IPS-20b (cell line): ENCODE measurements at regions not wholly inside any gene's neighbourhood (a gene's known extent, or its start where the extent isn't known, plus 50 kb on each side); places are given as distances from the start of the nearest gene placed in this dataset.
"Not testable (repeated sequence)": the region's sequence is repeated elsewhere in the genome, so short reads cannot be mapped to it uniquely, and the experiment has no call there.

Source experiments
- H3K27ac ChIP-seq: one replicate; pipeline ENCODE4 v1.5.1; 2013; ENCODE audit warnings: low read length
- H3K27me3 ChIP-seq: 2 replicates; pipeline ENCODE4 v1.6.1; 2013; ENCODE audit warnings: mild to moderate bottlenecking, low read length, inconsistent platforms; ENCODE audit not compliant: insufficient read depth
- H3K36me3 ChIP-seq: 2 replicates; pipeline ENCODE4 v1.6.1; 2013; ENCODE audit warnings: low read depth, mild to moderate bottlenecking, inconsistent platforms, low read length, moderate library complexity; ENCODE audit not compliant: insufficient read depth
- H3K4me1 ChIP-seq: 2 replicates; pipeline ENCODE4 v1.6.1; 2013; ENCODE audit warnings: mild to moderate bottlenecking, control low read depth, inconsistent platforms, low read length, moderate library complexity; ENCODE audit not compliant: insufficient read depth
- H3K4me3 ChIP-seq: 2 replicates; pipeline ENCODE4 v1.5.1; 2013; ENCODE audit warnings: mild to moderate bottlenecking, low read length, inconsistent platforms
- H3K9ac ChIP-seq: 2 replicates; pipeline ENCODE4 v1.6.1; 2013; ENCODE audit warnings: low read depth, mild to moderate bottlenecking, inconsistent platforms, low read length, moderate library complexity
- H3K9me3 ChIP-seq: 2 replicates; pipeline ENCODE4 v1.6.1; 2013; ENCODE audit warnings: mild to moderate bottlenecking, low read depth, low read length, inconsistent platforms; ENCODE audit not compliant: insufficient read depth

GRCh38 chr15:20288800-20289537, 252.6 kb downstream of the GOLGA6L6 start:
- H3K9ac ChIP-seq, H3K4me3 ChIP-seq, H3K27ac ChIP-seq, H3K36me3 ChIP-seq, H3K4me1 ChIP-seq, H3K27me3 ChIP-seq: not testable (repeated sequence)
- peaks cover 87% of the 10 kb centered on the region for H3K9me3 ChIP-seq

- H3K9ac ChIP-seq, H3K36me3 ChIP-seq, H3K27ac ChIP-seq, H3K4me3 ChIP-seq, H3K4me1 ChIP-seq, H3K27me3 ChIP-seq: not testable (repeated sequence)
- H3K9me3 ChIP-seq: peaks cover 84% of the 10 kb centered on the region
These were observed 255.0 kb downstream of the GOLGA6L6 start for GRCh38 chr15:20286559-20286958.

DNA sequence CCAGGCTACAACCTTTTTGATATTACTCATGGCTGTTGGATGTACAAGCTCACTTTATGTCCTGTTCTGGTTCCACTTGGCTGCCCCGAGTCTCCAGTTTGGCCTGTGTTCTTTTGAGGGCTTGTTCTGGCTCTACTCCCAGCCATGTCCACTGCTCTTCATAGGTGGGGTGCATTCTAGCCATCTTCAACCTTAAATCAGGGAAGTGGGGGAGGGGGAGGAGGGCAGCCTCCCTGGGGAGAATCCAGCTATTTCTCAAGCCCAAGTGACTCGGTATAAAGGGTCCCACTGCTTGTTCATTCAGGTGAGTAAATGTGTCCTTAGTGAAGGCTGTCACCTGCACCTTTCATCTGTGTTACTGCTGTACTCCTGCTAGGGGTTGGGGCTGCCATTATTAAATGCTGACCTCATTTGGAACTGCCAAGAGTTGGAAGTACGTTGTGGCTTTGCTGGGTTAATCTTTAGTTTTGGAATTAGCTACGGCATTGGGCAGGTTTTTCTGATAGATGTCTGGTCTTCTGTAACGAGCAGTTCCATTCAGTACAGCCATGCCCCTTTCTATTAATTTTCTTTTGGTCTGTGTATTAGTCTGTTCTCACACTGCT, 255.8 kb downstream of the GOLGA6L6 start:
- H3K9ac ChIP-seq, H3K4me3 ChIP-seq, H3K4me1 ChIP-seq, H3K27ac ChIP-seq, H3K27me3 ChIP-seq, H3K36me3 ChIP-seq: not testable (repeated sequence)
- H3K9me3 ChIP-seq: peaks cover 84% of the 10 kb centered on the region

DNA sequence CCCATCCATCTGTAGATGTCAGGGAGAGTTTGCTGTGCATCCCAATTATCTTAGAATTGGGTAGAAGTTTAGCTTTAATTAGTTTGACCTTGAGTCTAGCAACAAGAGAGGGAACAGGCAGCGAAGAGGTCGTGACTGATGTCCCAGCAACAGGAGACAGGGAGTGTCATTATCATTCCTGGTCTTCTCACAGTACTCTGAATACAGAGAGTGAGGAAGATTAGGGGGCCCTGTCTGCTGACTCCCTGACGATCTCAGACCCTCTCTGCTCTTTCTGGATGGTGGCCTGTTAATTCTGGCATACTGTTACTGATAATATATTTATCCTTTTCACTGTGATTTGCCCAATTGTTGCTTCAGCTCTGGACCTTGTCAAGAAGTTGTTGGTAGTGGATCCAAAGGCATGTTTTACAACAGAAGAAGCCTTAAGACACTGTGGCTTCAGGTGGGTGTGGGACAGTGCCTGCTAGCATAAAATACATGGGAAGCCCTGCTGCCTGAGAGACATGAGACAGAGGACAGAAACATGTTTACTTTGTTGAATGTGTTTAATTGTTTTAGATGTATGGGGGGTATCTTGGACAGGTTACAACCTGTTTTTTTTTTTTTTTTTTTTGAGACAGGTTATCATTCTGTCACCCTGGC, 256.6 kb downstream of the GOLGA6L6 start:
- H3K9ac ChIP-seq, H3K36me3 ChIP-seq: not testable (repeated sequence)
- H3K9me3 ChIP-seq: peaks cover 85% of the 10 kb centered on the region

DNA sequence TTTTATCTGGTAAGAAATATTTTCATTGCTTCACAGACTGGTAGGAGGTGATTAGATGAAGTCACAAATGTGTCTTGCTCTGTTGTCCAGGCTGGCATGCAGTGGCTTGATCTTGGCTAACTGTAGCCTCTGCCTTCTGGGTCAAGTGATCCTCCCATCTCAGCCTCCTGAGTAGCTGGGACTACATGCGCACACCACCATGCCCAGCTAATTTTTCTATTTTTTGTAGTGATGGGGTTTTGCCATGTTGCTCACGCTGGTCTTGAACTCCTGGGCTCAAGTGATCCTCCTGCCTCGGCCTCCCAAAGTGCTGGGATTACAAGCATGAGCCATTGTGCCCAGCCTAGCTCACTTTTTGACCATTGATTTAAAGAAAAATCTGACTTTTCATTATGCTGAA, 257.9 kb downstream of the GOLGA6L6 start:
- H3K9me3 ChIP-seq: peaks cover 86% of the 10 kb centered on the region
- not testable (repeated sequence) for H3K4me1 ChIP-seq, H3K4me3 ChIP-seq, H3K27me3 ChIP-seq, H3K9ac ChIP-seq, H3K36me3 ChIP-seq, H3K27ac ChIP-seq

More for the DNA sequence above, 256.6 kb downstream of the GOLGA6L6 start:
- H3K4me1 ChIP-seq, H3K27me3 ChIP-seq, H3K27ac ChIP-seq, H3K4me3 ChIP-seq: not testable (repeated sequence)

DNA sequence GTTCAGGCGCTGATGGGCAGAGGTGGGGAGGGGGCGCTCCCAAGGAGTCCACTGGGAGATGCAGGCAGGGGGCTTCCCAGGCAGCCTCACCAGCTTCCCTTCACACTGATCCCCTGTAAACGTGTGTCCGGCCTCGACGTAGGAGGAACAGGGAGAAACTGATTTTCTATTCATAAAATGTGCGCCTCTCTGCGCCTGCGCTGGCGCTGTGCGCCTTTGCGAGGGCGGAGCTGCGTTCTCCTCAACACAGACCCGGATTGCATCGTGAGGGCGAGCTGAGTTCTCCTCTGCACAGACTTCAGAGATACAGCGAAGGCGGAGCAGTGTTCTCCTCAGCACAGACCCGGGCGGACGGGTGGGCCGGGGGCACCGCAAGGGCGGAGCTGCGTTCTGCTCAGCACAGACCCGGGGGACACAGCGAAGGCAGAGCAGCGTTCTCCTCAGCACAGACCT, 259.1 kb downstream of the GOLGA6L6 start:
- peaks cover 83% of the 10 kb centered on the region for H3K9me3 ChIP-seq
- not testable (repeated sequence) for H3K36me3 ChIP-seq, H3K4me1 ChIP-seq, H3K27me3 ChIP-seq, H3K9ac ChIP-seq, H3K4me3 ChIP-seq, H3K27ac ChIP-seq

DNA sequence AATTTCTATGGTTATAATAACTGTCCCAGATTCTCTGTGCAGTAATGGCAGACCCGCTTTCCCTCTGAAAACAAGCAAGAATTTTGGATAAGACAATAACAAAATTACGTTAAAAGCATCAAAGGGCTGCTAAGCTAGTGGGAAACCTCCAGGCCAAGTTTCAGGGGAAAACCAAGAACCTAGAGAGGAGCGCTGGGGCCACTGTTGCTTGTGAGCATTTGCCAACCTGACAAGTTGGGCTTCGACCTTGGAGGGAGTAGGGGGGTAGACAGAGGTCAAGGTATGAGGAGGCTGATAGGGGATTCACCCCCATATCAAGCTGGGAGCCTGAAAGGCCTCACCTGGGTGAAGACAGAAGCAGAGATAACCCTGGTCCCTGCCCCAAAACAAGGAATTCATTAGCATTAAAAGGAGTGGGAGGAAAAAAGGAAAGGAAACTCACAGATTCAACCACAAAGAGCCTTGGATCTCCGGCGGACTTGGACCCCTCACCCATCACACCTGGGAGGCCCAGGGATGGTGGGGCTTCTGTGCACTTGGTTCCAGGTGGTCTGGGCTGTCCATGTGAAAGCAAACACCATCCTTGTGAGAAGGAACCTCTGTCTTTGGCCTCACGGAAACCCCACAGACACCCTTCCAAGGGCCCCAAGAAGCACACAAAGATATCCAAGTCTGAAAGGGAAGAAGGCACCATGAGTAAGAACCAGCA, 259.9 kb downstream of the GOLGA6L6 start:
- H3K36me3 ChIP-seq, H3K9ac ChIP-seq, H3K27me3 ChIP-seq, H3K4me3 ChIP-seq, H3K27ac ChIP-seq, H3K4me1 ChIP-seq: not testable (repeated sequence)
- H3K9me3 ChIP-seq: peaks cover 84% of the 10 kb centered on the region

- Histone ChIP-seq H3K36me3 (no peaks in the 10 kb centered on the region), H3K27me3 (no peaks in the 10 kb centered on the region), H3K4me3 (no peak overlapping the region), H3K4me1 (no peaks in the 10 kb centered on the region), H3K9me3 (peaks cover 83% of the 10 kb centered on the region), H3K9ac (no peak overlapping the region), H3K27ac (no peak overlapping the region)
These were observed 260.6 kb downstream of the GOLGA6L6 start for GRCh38 chr15:20280933-20281463.

DNA sequence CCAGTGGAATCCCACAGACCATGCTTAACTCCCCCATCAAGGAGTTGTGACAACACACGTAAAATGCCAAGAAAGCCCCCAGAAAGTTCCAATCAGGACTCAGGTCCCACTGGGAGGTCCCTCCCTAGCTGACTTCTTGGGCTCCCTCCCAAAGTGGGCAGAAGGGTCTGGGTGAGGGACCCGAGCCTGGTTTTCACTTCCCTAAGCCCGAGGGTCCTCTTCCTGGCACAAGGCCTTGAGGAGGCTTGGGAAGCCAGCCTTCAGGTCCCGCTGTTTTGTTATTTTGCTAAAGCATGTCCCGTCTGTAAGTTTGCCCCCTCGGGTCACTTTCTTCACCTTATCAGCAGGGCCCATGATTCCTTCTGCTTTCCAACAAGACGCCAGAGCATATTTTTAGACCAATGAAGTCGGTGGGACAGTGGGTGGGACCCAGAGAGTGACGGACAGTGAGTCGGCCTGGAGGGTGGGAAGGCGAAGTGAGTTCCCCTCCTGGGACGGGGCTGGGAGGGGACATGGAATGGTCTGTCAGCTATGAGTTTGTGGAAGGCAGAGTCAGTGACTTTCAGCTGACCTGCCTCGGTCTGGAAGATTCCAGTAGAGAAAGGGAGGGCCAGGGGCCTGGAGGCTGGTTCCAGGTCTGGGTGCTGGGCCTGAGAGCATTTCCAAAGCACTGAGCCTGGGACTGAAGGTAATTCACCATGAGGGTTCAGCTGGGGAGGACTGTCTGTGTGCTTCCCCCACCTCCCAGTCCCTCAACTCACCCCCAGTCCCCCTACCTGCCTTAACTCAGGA, 261.3 kb downstream of the GOLGA6L6 start:
- H3K27me3 ChIP-seq, H3K27ac ChIP-seq: not testable (repeated sequence)
- peaks cover 84% of the 10 kb centered on the region for H3K9me3 ChIP-seq

GRCh38 chr15:20279056-20279455, 262.5 kb downstream of the GOLGA6L6 start:
- peaks cover 83% of the 10 kb centered on the region for H3K9me3 ChIP-seq
- not testable (repeated sequence) for H3K4me3 ChIP-seq, H3K9ac ChIP-seq, H3K27ac ChIP-seq, H3K4me1 ChIP-seq, H3K27me3 ChIP-seq, H3K36me3 ChIP-seq

More for the DNA sequence above, 261.3 kb downstream of the GOLGA6L6 start:
- H3K36me3 ChIP-seq, H3K4me1 ChIP-seq, H3K9ac ChIP-seq, H3K4me3 ChIP-seq: not testable (repeated sequence)

DNA sequence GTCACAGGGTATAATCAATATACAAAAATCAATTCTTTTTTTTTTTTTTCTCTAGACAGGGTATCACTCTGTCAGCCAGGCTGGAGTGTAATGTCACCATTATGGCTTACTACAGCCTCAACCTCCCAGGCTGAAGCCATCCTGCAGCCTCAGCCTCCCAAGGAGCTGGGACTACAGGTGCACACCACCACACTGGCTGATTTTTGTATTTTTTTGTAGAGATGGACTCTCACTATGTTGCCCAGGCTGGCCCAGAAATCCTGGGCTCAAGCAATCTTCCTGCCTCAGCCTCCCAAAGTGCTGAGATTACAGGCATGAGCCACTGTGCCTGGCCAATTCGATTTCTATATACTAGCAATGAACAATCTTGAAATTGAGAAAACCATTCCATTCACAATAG, 263.2 kb downstream of the GOLGA6L6 start:
- H3K27ac ChIP-seq, H3K27me3 ChIP-seq: not testable (repeated sequence)

More for the DNA sequence above, 263.2 kb downstream of the GOLGA6L6 start:
- H3K4me1 ChIP-seq, H3K9ac ChIP-seq, H3K4me3 ChIP-seq, H3K36me3 ChIP-seq: not testable (repeated sequence)
- peaks cover 85% of the 10 kb centered on the region for H3K9me3 ChIP-seq
